Endothelial cell of umbilical vein (primary cell): ENCODE measurements at regions not wholly inside any gene's neighbourhood (a gene's known extent, or its start where the extent isn't known, plus 50 kb on each side); places are given as distances from the start of the nearest gene placed in this dataset.

Experiments
- EZH2 ChIP-seq: IDR thresholded peaks from 2 replicates; pipeline ENCODE4 v1.6.1; 2012; ENCODE audit warnings: borderline replicate concordance, low read depth, mild to moderate bottlenecking, moderate library complexity, low read length, inconsistent platforms; ENCODE audit not compliant: severe bottlenecking
- GATA2 ChIP-seq: IDR thresholded peaks from 2 replicates; pipeline ENCODE4 v1.7.0; 2011; ENCODE audit warnings: low read depth, mild to moderate bottlenecking, moderate library complexity, mixed read lengths, low read length; ENCODE audit not compliant: insufficient read length, insufficient read depth
- TF ChIP-seq, protein P1 (sequence below), 2 donors: IDR thresholded peaks; 1 replicate in 1 of 2; 2 replicates in 1 of 2; pipeline ENCODE4 v1.5.1; 2011; ENCODE audit warnings: low read length in 2 of 2, mild to moderate bottlenecking in 2 of 2, moderate library complexity in 2 of 2, control low read depth in 1 of 2, inconsistent platforms in 1 of 2, low read depth in 1 of 2; ENCODE audit not compliant: insufficient read depth in 1 of 2; ENCODE audit errors: extremely low read depth in 1 of 2

DNA sequence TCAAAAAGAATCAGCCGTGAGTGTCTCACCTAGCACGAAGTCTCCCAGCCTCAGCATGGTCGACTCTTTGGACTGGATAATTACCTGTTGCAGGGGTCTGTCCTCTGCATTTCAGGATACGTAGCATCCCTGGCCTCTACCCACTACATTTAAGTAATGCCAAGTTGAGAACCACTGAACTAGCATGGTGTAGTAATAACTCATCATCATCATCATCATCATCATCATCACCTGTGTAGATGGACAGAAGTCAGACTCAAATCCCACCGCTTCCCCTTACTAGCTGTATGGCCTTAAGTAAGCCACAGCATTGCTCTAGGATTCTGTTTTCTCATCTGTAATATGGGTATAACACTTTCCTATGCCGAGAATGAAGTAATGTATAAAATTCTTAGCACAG is 373.1 kb upstream of the XYLT1 start:
- TF ChIP-seq, protein P1, sequence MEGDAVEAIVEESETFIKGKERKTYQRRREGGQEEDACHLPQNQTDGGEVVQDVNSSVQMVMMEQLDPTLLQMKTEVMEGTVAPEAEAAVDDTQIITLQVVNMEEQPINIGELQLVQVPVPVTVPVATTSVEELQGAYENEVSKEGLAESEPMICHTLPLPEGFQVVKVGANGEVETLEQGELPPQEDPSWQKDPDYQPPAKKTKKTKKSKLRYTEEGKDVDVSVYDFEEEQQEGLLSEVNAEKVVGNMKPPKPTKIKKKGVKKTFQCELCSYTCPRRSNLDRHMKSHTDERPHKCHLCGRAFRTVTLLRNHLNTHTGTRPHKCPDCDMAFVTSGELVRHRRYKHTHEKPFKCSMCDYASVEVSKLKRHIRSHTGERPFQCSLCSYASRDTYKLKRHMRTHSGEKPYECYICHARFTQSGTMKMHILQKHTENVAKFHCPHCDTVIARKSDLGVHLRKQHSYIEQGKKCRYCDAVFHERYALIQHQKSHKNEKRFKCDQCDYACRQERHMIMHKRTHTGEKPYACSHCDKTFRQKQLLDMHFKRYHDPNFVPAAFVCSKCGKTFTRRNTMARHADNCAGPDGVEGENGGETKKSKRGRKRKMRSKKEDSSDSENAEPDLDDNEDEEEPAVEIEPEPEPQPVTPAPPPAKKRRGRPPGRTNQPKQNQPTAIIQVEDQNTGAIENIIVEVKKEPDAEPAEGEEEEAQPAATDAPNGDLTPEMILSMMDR (IDR thresholded peaks at IDR 0.05; ENCODE audit: extremely low read depth in 1 of 2, insufficient read depth in 1 of 2, low read depth in 1 of 2, low read length in 2 of 2): no peak
- TF ChIP-seq EZH2 (no peak), GATA2 (no peak)
